NCI-H2029 treated with DMSO at 0.1 percent for 48 hours (cell line): ENCODE measurements at regions not wholly inside any gene's neighbourhood (a gene's known extent, or its start where the extent isn't known, plus 50 kb on each side); places are given as distances from the start of the nearest gene placed in this dataset.

Source experiments
- DNase-seq: peaks from one replicate; lab custom pipeline; 2025; lab: John Stamatoyannopoulos, UW

- no peak for DNase-seq
These were observed 408.1 kb upstream of the ADGRL2 start for GRCh38 chr1:81392526-81393226.

GRCh38 chr1:81391125-81391828 is 409.5 kb upstream of the ADGRL2 start:
- DNase-seq: no peak

GRCh38 chr1:81388435-81388834 is 412.3 kb upstream of the ADGRL2 start:
- DNase-seq: no peak

GRCh38 chr1:81387446-81387845 is 413.3 kb upstream of the ADGRL2 start:
- DNase-seq: no peak

GRCh38 chr1:81382561-81382960 is 418.2 kb upstream of the ADGRL2 start:
- DNase-seq: no peak

- no peak for DNase-seq
These were observed 418.9 kb upstream of the ADGRL2 start for GRCh38 chr1:81381881-81382280.

GRCh38 chr1:81380436-81380835 is 420.3 kb upstream of the ADGRL2 start:
- DNase-seq: no peak

- no peak for DNase-seq
These were observed 421.3 kb upstream of the ADGRL2 start for GRCh38 chr1:81379430-81379829.

GRCh38 chr1:81377406-81377805 is 423.3 kb upstream of the ADGRL2 start:
- DNase-seq: no peak

- DNase-seq: no peak
These were observed 424.7 kb upstream of the ADGRL2 start for GRCh38 chr1:81375884-81376548.

- no peak for DNase-seq
These were observed 426.3 kb upstream of the ADGRL2 start for GRCh38 chr1:81374481-81374880.

- DNase-seq: no peak
These were observed 428.9 kb upstream of the ADGRL2 start for GRCh38 chr1:81371864-81372263.

GRCh38 chr1:81369833-81370232 is 430.9 kb upstream of the ADGRL2 start:
- no peak for DNase-seq

- no peak for DNase-seq
These were observed 434.6 kb upstream of the ADGRL2 start for GRCh38 chr1:81366173-81366572.

GRCh38 chr1:81364088-81364487 is 436.6 kb upstream of the ADGRL2 start:
- no peak for DNase-seq

GRCh38 chr1:81358151-81358550 is 442.6 kb upstream of the ADGRL2 start:
- DNase-seq: no peak

GRCh38 chr1:81351864-81352263 is 448.9 kb upstream of the ADGRL2 start:
- no peak for DNase-seq

- DNase-seq: no peak
These were observed 451.4 kb upstream of the ADGRL2 start for GRCh38 chr1:81349194-81349965.

- DNase-seq: no peak
These were observed 455.6 kb upstream of the ADGRL2 start for GRCh38 chr1:81345110-81345509.

- no peak for DNase-seq
These were observed 460.5 kb upstream of the ADGRL2 start for GRCh38 chr1:81340239-81340638.

- no peak for DNase-seq
These were observed 463.5 kb upstream of the ADGRL2 start for GRCh38 chr1:81337226-81337625.

- DNase-seq: no peak
These were observed 464.9 kb upstream of the ADGRL2 start for GRCh38 chr1:81335876-81336275.
